H1 (cell line): ENCODE measurements at regions not wholly inside any gene's neighbourhood (a gene's known extent, or its start where the extent isn't known, plus 50 kb on each side); places are given as distances from the start of the nearest gene placed in this dataset.

Experiments
- CTCF ChIA-PET: fragments of 300-600 bp; sonication (Branson Sonifier 250); formaldehyde crosslinking; loops from one replicate; lab custom pipeline; 2021; ENCODE audit not compliant: partially characterized antibody; lab: Charles Lee
- POLR2A ChIA-PET: fragments of 300-600 bp; sonication (Branson Sonifier 250); formaldehyde crosslinking; loops from one replicate; lab custom pipeline; 2021; ENCODE audit warnings: inconsistent platforms; ENCODE audit not compliant: partially characterized antibody; lab: Charles Lee
- DNase-seq, 2 experiments: peaks; one replicate each; pipeline versions ENCODE4 v3.0.0 to v3.0.0-alpha.2; 2010 to 2022; ENCODE audit warnings: low spot score in 2 of 2, low read depth in 1 of 2, mixed read lengths in 1 of 2
- FAIRE-seq: peaks from 2 replicates; lab custom pipeline; 2011; peaks lifted over from hg19 to GRCh38; lab: Jason Lieb, UNC
- H2AFZ ChIP-seq: 2 replicates; pipeline ENCODE4 v1.8.1; 2012; ENCODE audit warnings: low read length, inconsistent platforms
- H2AK5ac ChIP-seq: 2 replicates; pipeline ENCODE4 v1.6.1; 2013; ENCODE audit warnings: low read depth, low read length
- H2BK120ac ChIP-seq: replicated peaks from 2 replicates; pipeline ENCODE3; 2013; ENCODE audit warnings: low read depth, low read length, inconsistent platforms
- H2BK12ac ChIP-seq: 2 replicates; pipeline ENCODE4 v1.6.1; 2013; ENCODE audit warnings: low read depth, low read length
- H2BK15ac ChIP-seq: 2 replicates; pipeline ENCODE4 v1.6.1; 2013; ENCODE audit warnings: low read length
- H2BK20ac ChIP-seq: 2 replicates; pipeline ENCODE4 v1.6.1; 2013; ENCODE audit warnings: low read length
- H2BK5ac ChIP-seq: 2 replicates; pipeline ENCODE4 v1.6.1; 2013; ENCODE audit warnings: low read depth, low read length
- H3K14ac ChIP-seq: 2 replicates; pipeline ENCODE4 v1.6.1; 2013; ENCODE audit warnings: inconsistent platforms; ENCODE audit not compliant: insufficient read length
- H3K18ac ChIP-seq: 2 replicates; pipeline ENCODE4 v1.6.1; 2013; ENCODE audit warnings: low read length; ENCODE audit errors: extremely low read depth
- H3K23ac ChIP-seq: 2 replicates; pipeline ENCODE4 v1.6.1; 2013; ENCODE audit warnings: inconsistent platforms; ENCODE audit not compliant: insufficient read length
- H3K23me2 ChIP-seq: 2 replicates; pipeline ENCODE4 v1.6.1; 2013; ENCODE audit warnings: low read depth, low read length
- H3K27ac ChIP-seq: 2 replicates; pipeline ENCODE4 v1.6.1; 2011; ENCODE audit warnings: low read depth, low read length, inconsistent platforms
- H3K27me3 ChIP-seq, 4 experiments: replicated peaks in 1 of 4; 1 replicate in 1 of 4; 2 replicates in 3 of 4; pipeline versions ENCODE4 v1.6.1 to v1.8.1; 2011 to 2013; ENCODE audit warnings: low read length in 3 of 4, mild to moderate bottlenecking in 3 of 4, inconsistent platforms in 2 of 4, mixed read lengths in 2 of 4, moderate library complexity in 1 of 4; ENCODE audit not compliant: control insufficient read depth in 3 of 4, insufficient read depth in 3 of 4; ENCODE audit errors: extremely low read depth in 1 of 4
- H3K36me3 ChIP-seq, 4 experiments: 2 replicates each; pipeline versions ENCODE4 v1.6.1 to v1.8.1; 2011 to 2013; ENCODE audit warnings: mild to moderate bottlenecking in 4 of 4, low read length in 3 of 4, moderate library complexity in 2 of 4, control low read depth in 1 of 4, inconsistent platforms in 1 of 4; ENCODE audit not compliant: insufficient read depth in 4 of 4, control insufficient read depth in 2 of 4
- H3K4ac ChIP-seq: replicated peaks from 2 replicates; pipeline ENCODE3; 2013; ENCODE audit warnings: low read length, low read depth, mixed read lengths, inconsistent platforms; ENCODE audit not compliant: insufficient read length
- H3K4me1 ChIP-seq, 4 experiments: replicated peaks in 1 of 4; 1 replicate in 1 of 4; 2 replicates in 3 of 4; pipeline versions ENCODE4 v1.6.1 to v1.8.1; 2011 to 2013; ENCODE audit warnings: low read length in 3 of 4, inconsistent platforms in 2 of 4, mixed read lengths in 1 of 4; ENCODE audit not compliant: insufficient read depth in 4 of 4, control insufficient read depth in 3 of 4
- H3K4me2 ChIP-seq, 2 experiments: 2 replicates each; pipeline versions ENCODE4 v1.6.1 to v1.8.1; 2011 to 2013; ENCODE audit warnings: low read depth in 2 of 2, low read length in 2 of 2, control low read depth in 1 of 2, inconsistent platforms in 1 of 2, mild to moderate bottlenecking in 1 of 2; ENCODE audit not compliant: insufficient read depth in 1 of 2
- H3K4me3 ChIP-seq, 4 experiments: fragments of 200-600, 300-600 bp in 1 of 4; sonication (generic), shearing (Covaris generic), sonication (Bioruptor Twin) in 1 of 4; 2 replicates each; pipeline versions ENCODE4 v1.5.1 to v1.8.1; 2011 to 2016; ENCODE audit warnings: low read length in 4 of 4, low read depth in 3 of 4, control low read depth in 2 of 4, inconsistent platforms in 2 of 4, mild to moderate bottlenecking in 2 of 4, mixed read lengths in 1 of 4, moderate library complexity in 1 of 4; ENCODE audit not compliant: insufficient read depth in 2 of 4; ENCODE audit errors: extremely low read depth in 1 of 4
- H3K56ac ChIP-seq: replicated peaks from 2 replicates; pipeline ENCODE3; 2013; ENCODE audit warnings: low read depth, mild to moderate bottlenecking, mixed read lengths, low read length, inconsistent platforms; ENCODE audit not compliant: insufficient read length
- H3K79me1 ChIP-seq: 2 replicates; pipeline ENCODE4 v1.6.1; 2013; ENCODE audit warnings: low read depth, low read length, control low read depth
- H3K79me2 ChIP-seq, 2 experiments: 2 replicates each; pipeline versions ENCODE4 v1.6.1 to v1.8.1; 2012 to 2013; ENCODE audit warnings: low read length in 2 of 2, mild to moderate bottlenecking in 2 of 2, inconsistent platforms in 1 of 2; ENCODE audit not compliant: insufficient read depth in 2 of 2, control insufficient read depth in 1 of 2
- H3K9ac ChIP-seq, 4 experiments: replicated peaks in 1 of 4; 1 replicate in 1 of 4; 2 replicates in 3 of 4; pipeline versions ENCODE4 v1.6.1 to v1.8.1; 2011 to 2013; ENCODE audit warnings: low read depth in 3 of 4, low read length in 3 of 4, control low read depth in 2 of 4, mild to moderate bottlenecking in 2 of 4, moderate library complexity in 2 of 4, inconsistent platforms in 1 of 4; ENCODE audit errors: extremely low read depth in 1 of 4
- H3K9me3 ChIP-seq, 2 experiments: 2 replicates each; pipeline versions ENCODE4 v1.6.1 to v1.8.1; 2012 to 2013; ENCODE audit warnings: mild to moderate bottlenecking in 2 of 2, moderate library complexity in 2 of 2, control low read depth in 1 of 2, inconsistent platforms in 1 of 2, low read depth in 1 of 2, low read length in 1 of 2, mixed read lengths in 1 of 2; ENCODE audit not compliant: insufficient read depth in 2 of 2
- H4K20me1 ChIP-seq, 2 experiments: replicated peaks in 1 of 2; 2 replicates each; pipeline versions ENCODE3 to v1.8.1; 2011 to 2013; ENCODE audit warnings: inconsistent platforms in 2 of 2, low read length in 2 of 2, mild to moderate bottlenecking in 1 of 2; ENCODE audit not compliant: insufficient read depth in 2 of 2, control insufficient read depth in 1 of 2
- H4K5ac ChIP-seq: 2 replicates; pipeline ENCODE4 v1.6.1; 2013; ENCODE audit warnings: low read length, low read depth, mixed read lengths, inconsistent platforms; ENCODE audit not compliant: insufficient read length
- H4K8ac ChIP-seq: 2 replicates; pipeline ENCODE4 v1.8.0; 2013; ENCODE audit warnings: mild to moderate bottlenecking, moderate library complexity, low read length, inconsistent platforms; ENCODE audit not compliant: insufficient read depth; ENCODE audit errors: extremely low read depth
- H4K91ac ChIP-seq: replicated peaks from 2 replicates; pipeline ENCODE3; 2013; ENCODE audit warnings: low read length, mixed read lengths, inconsistent platforms; ENCODE audit not compliant: insufficient read length
- KDM4A ChIP-seq: IDR thresholded peaks from one replicate; pipeline ENCODE4 v1.7.1; 2012; ENCODE audit warnings: low read depth, mild to moderate bottlenecking, moderate library complexity, low read length, inconsistent platforms; ENCODE audit not compliant: severe bottlenecking
- RXRA ChIP-seq: IDR thresholded peaks from 2 replicates; pipeline ENCODE4 v1.6.1; 2011; ENCODE audit warnings: low read depth, mild to moderate bottlenecking, low read length, moderate library complexity; ENCODE audit not compliant: insufficient read depth
- SUZ12 ChIP-seq: fragments of 200-600 bp; sonication (generic); IDR thresholded peaks from 2 replicates; pipeline ENCODE4 v1.6.1; 2012; ENCODE audit warnings: mild to moderate bottlenecking, inconsistent platforms, low read length, moderate library complexity, mixed read lengths

GRCh38 chr3:161913786-161914389, 417.3 kb downstream of the OTOL1 start:
- Histone ChIP-seq H3K56ac (no peak overlapping the region), H3K18ac (no peak overlapping the region), H3K9ac (no peak overlapping the region), H3K4me2 (no peak overlapping the region), H3K79me2 (no peaks in the 10 kb centered on the region), H3K36me3 (no peaks in the 10 kb centered on the region), H2BK20ac (no peak overlapping the region), H2AK5ac (no peak overlapping the region), H3K14ac (no peak overlapping the region), H3K23me2 (no peaks in the 10 kb centered on the region), H2BK120ac (no peak overlapping the region), H4K91ac (no peak overlapping the region), H3K27ac (no peak overlapping the region), H2AFZ (no peak overlapping the region), H3K4ac (no peak overlapping the region), H3K23ac (no peak overlapping the region), H4K8ac (no peak overlapping the region), H3K9me3 (no peaks in the 10 kb centered on the region), H3K79me1 (no peaks in the 10 kb centered on the region), H3K4me3 (no peak overlapping the region), H4K20me1 (no peaks in the 10 kb centered on the region), H3K4me1 (no peaks in the 10 kb centered on the region), H2BK12ac (no peak overlapping the region), H2BK5ac (no peak overlapping the region), H3K27me3 (no peaks in the 10 kb centered on the region), H2BK15ac (no peak overlapping the region), H4K5ac (no peak overlapping the region)
- ChIA-PET POLR2A (no interaction called here), CTCF (interaction anchor here (0.6 to 1.5 kb wide), 8 partner anchors 10 to 1576 kb away, joined by 3 to 7 read pairs (median 3); no protein-coding TSS in a partner anchor)
- DNase-seq, result no peak
- FAIRE-seq, result no peak
- TF ChIP-seq RXRA (no peak), KDM4A (no peak), SUZ12 (no peak)
